AG09309 (cell line): ENCODE measurements at regions not wholly inside any gene's neighbourhood (a gene's known extent, or its start where the extent isn't known, plus 50 kb on each side); places are given as distances from the start of the nearest gene placed in this dataset.

Experiments used
- DNase-seq: peaks from one replicate; pipeline ENCODE4 v3.0.0-alpha.2; 2010; ENCODE audit warnings: low read depth
- H3K4me3 ChIP-seq: 2 replicates; pipeline ENCODE4 v1.5.1; 2011; ENCODE audit warnings: mild to moderate bottlenecking, low read depth, low read length, moderate library complexity; ENCODE audit not compliant: control insufficient read depth
- CTCF ChIP-seq: IDR thresholded peaks from 2 replicates; pipeline ENCODE4 v1.5.1; 2011; ENCODE audit warnings: mild to moderate bottlenecking, low read depth, low read length, inconsistent platforms; ENCODE audit not compliant: insufficient read depth, control insufficient read depth; ENCODE audit errors: missing control alignments

- DNase-seq = no peak
- TF ChIP-seq CTCF = no peak
- H3K4me3 ChIP-seq = no peak overlapping the region
These were observed 407.1 kb upstream of the CFAP20DC start for GRCh38 chr3:59456852-59457485.

GRCh38 chr3:59451800-59452746, 402.2 kb upstream of the CFAP20DC start:
- no peak for DNase-seq
- H3K4me3 ChIP-seq = no peak overlapping the region
- no peak for TF ChIP-seq CTCF

- no peak for DNase-seq
These were observed 401.3 kb upstream of the CFAP20DC start for GRCh38 chr3:59450946-59451763.

GRCh38 chr3:59450437-59450836, 400.6 kb upstream of the CFAP20DC start:
- DNase-seq = no peak
- H3K4me3 ChIP-seq = no peak overlapping the region
- TF ChIP-seq CTCF = no peak

More at GRCh38 chr3:59450946-59451763, 401.3 kb upstream of the CFAP20DC start:
- no peak for TF ChIP-seq CTCF
- H3K4me3 ChIP-seq = no peak overlapping the region

- no peak overlapping the region for H3K4me3 ChIP-seq
- DNase-seq = no peak
- no peak for TF ChIP-seq CTCF
These were observed 397.1 kb upstream of the CFAP20DC start for GRCh38 chr3:59446775-59447465.

- TF ChIP-seq CTCF = no peak
- H3K4me3 ChIP-seq = no peak overlapping the region
- DNase-seq = no peak
These were observed 394.9 kb upstream of the CFAP20DC start for GRCh38 chr3:59444676-59445075.
